HCT116 (cell line): ENCODE measurements at regions not wholly inside any gene's neighbourhood (a gene's known extent, or its start where the extent isn't known, plus 50 kb on each side); places are given as distances from the start of the nearest gene placed in this dataset.

Experiments
- ATAC-seq: fragments of 200-7000 bp; cut with Tn5 transposase; 2 replicates; pipeline ENCODE4 v1.9.1; 2020; ENCODE audit warnings: mild to moderate bottlenecking, moderate library complexity
- BruUV-seq: library from RNA; stranded (reverse); fragments of 400-500 nt; replicated peaks from 2 replicates; lab custom pipeline; 2021; lab: Mats Ljungman, UMichigan
- CTCF ChIA-PET: fragments of 300-600 bp; sonication (Branson Sonifier 250); formaldehyde crosslinking; loops from one replicate; lab custom pipeline; 2021; ENCODE audit warnings: antibody characterized with exemption; lab: Charles Lee
- POLR2A ChIA-PET: fragments of 300-600, 350-600 bp; sonication (Branson Sonifier 250); formaldehyde crosslinking; loops from one replicate; lab custom pipeline; 2021; ENCODE audit warnings: antibody characterized with exemption; lab: Charles Lee
- RAD21 ChIA-PET, 2 experiments: fragments of 300-600 bp; sonication (Branson Sonifier 250); formaldehyde crosslinking; loops; one replicate each; lab custom pipeline; 2023; ENCODE audit warnings: low total read pairs in 2 of 2; ENCODE audit not compliant: uncharacterized antibody in 2 of 2, unreplicated experiment in 2 of 2, low non-redundant PET in 1 of 2; lab: Charles Lee
- DNase-seq: peaks from one replicate; pipeline ENCODE4 v3.0.0-alpha.2; 2010; ENCODE audit warnings: low read depth, low spot score
- H2AFZ ChIP-seq: fragments of 200-600 bp; shearing (Covaris generic), sonication (generic); 2 replicates; pipeline ENCODE4 v1.6.1; 2017; ENCODE audit warnings: low read depth, mixed run types, mixed read lengths, antibody characterized with exemption, low read length; ENCODE audit not compliant: poor library complexity, severe bottlenecking
- H3K27ac ChIP-seq: 2 replicates; pipeline ENCODE4 v1.5.1; 2012; ENCODE audit warnings: low read depth, low read length
- H3K27me3 ChIP-seq: fragments of 200-600 bp; sonication (generic); 2 replicates; pipeline ENCODE4 v1.6.1; 2016; ENCODE audit warnings: mixed run types, low read length, mixed read lengths; ENCODE audit not compliant: insufficient read depth
- H3K36me3 ChIP-seq, 2 experiments: fragments of 200-500 bp in 1 of 2; fragments of 200-600 bp in 1 of 2; sonication (Bioruptor generic) in 1 of 2; sonication (generic) in 1 of 2; 2 replicates each; pipeline versions ENCODE4 v1.5.1 to v1.6.1; 2014 to 2016; ENCODE audit warnings: low read length in 2 of 2, inconsistent platforms in 1 of 2, mixed read lengths in 1 of 2, mixed run types in 1 of 2; ENCODE audit not compliant: insufficient read depth in 2 of 2, control insufficient read depth in 1 of 2
- H3K4me1 ChIP-seq, 2 experiments: fragments of 200-600 bp in 1 of 2; sonication (generic) in 1 of 2; 2 replicates each; pipeline versions ENCODE4 v1.5.1 to v1.6.1; 2012 to 2017; ENCODE audit warnings: low read length in 2 of 2, inconsistent platforms in 1 of 2, mild to moderate bottlenecking in 1 of 2, mixed read lengths in 1 of 2, mixed run types in 1 of 2, moderate library complexity in 1 of 2; ENCODE audit not compliant: insufficient read depth in 2 of 2, control insufficient read depth in 1 of 2
- H3K4me2 ChIP-seq: fragments of 200-600 bp; sonication (generic); 2 replicates; pipeline ENCODE4 v1.6.1; 2017; ENCODE audit warnings: mixed run types, low read length, mixed read lengths
- H3K4me3 ChIP-seq, 2 experiments: fragments of 200-600 bp in 1 of 2; sonication (generic) in 1 of 2; replicated peaks in 1 of 2; 2 replicates each; pipeline ENCODE4 v1.5.1; 2011 to 2016; ENCODE audit warnings: low read length in 2 of 2, control low read depth in 1 of 2, low read depth in 1 of 2, mild to moderate bottlenecking in 1 of 2, mixed read lengths in 1 of 2, mixed run types in 1 of 2
- H3K79me2 ChIP-seq: fragments of 200-600 bp; sonication (generic); 2 replicates; pipeline ENCODE4 v1.6.1; 2017; ENCODE audit warnings: mild to moderate bottlenecking, mixed run types, low read length, moderate library complexity, mixed read lengths; ENCODE audit not compliant: insufficient read depth
- H3K9ac ChIP-seq: fragments of 200-600 bp; sonication (generic); 2 replicates; pipeline ENCODE4 v1.6.1; 2016; ENCODE audit warnings: low read length, mixed read lengths
- H3K9me2 ChIP-seq: fragments of 200-600 bp; sonication (generic), shearing (Covaris generic); 2 replicates; pipeline ENCODE4 v1.6.1; 2017; ENCODE audit warnings: mixed run types, mild to moderate bottlenecking, moderate library complexity; ENCODE audit not compliant: insufficient read depth
- H3K9me3 ChIP-seq, 2 experiments: fragments of 200-500 bp in 1 of 2; fragments of 200-600 bp in 1 of 2; sonication (Bioruptor generic) in 1 of 2; sonication (generic) in 1 of 2; 2 replicates each; pipeline ENCODE4 v1.6.1; 2014 to 2017; ENCODE audit warnings: low read length in 2 of 2, mixed read lengths in 2 of 2, inconsistent platforms in 1 of 2, low read depth in 1 of 2, mild to moderate bottlenecking in 1 of 2, mixed run types in 1 of 2, moderate library complexity in 1 of 2; ENCODE audit not compliant: control insufficient read depth in 1 of 2, insufficient read depth in 1 of 2
- H4K20me1 ChIP-seq: fragments of 200-600 bp; sonication (generic), shearing (Covaris generic); 2 replicates; pipeline ENCODE4 v1.6.1; 2017; ENCODE audit warnings: mixed run types, mild to moderate bottlenecking, moderate library complexity; ENCODE audit not compliant: insufficient read depth
- ATF3 ChIP-seq: IDR thresholded peaks from 2 replicates; pipeline ENCODE4 v1.6.1; 2012
- CBX3 ChIP-seq: IDR thresholded peaks from 2 replicates; pipeline ENCODE4 v1.6.1; 2012; ENCODE audit warnings: low read depth
- CEBPB ChIP-seq: IDR thresholded peaks from 2 replicates; pipeline ENCODE4 v1.6.1; 2012; ENCODE audit warnings: low read depth
- EGR1 ChIP-seq: IDR thresholded peaks from 2 replicates; pipeline ENCODE4 v1.6.1; 2012; ENCODE audit warnings: low read depth
- EZH2phosphoT487 ChIP-seq: fragments of 200-600 bp; IDR thresholded peaks from 2 replicates; pipeline ENCODE4 v1.6.1; 2018; ENCODE audit warnings: antibody characterized with exemption, borderline replicate concordance
- POLR2AphosphoS5 ChIP-seq: IDR thresholded peaks from 2 replicates; pipeline ENCODE4 v1.6.1; 2011; ENCODE audit warnings: mild to moderate bottlenecking, low read depth, low read length, moderate library complexity
- REST ChIP-seq: IDR thresholded peaks from 2 replicates; pipeline ENCODE4 v1.6.1; 2012; ENCODE audit warnings: low read depth
- SP1 ChIP-seq: IDR thresholded peaks from 2 replicates; pipeline ENCODE4 v1.6.1; 2012; ENCODE audit warnings: low read depth
- TCF7L2 ChIP-seq: IDR thresholded peaks from 2 replicates; pipeline ENCODE4 v1.7.0; 2011; ENCODE audit warnings: borderline replicate concordance, inconsistent platforms; ENCODE audit not compliant: insufficient read depth, insufficient read length; ENCODE audit errors: extremely low read depth
- YY1 ChIP-seq: IDR thresholded peaks from 2 replicates; pipeline ENCODE4 v1.6.1; 2011; ENCODE audit warnings: low read length, low read depth, moderate library complexity, mild to moderate bottlenecking; ENCODE audit not compliant: insufficient replicate concordance; ENCODE audit errors: extremely low read depth
- ZBTB33 ChIP-seq: IDR thresholded peaks from 2 replicates; pipeline ENCODE4 v1.6.1; 2011; ENCODE audit warnings: mild to moderate bottlenecking, low read length, moderate library complexity; ENCODE audit not compliant: insufficient replicate concordance; ENCODE audit errors: extremely low read depth
- ZFX ChIP-seq: fragments of 450-650 bp; IDR thresholded peaks from 2 replicates; pipeline ENCODE4 v1.6.1; 2017
- ZNF274 ChIP-seq: fragments of 200-500 bp; sonication (Bioruptor generic); IDR thresholded peaks from 2 replicates; pipeline ENCODE4 v1.6.1; 2014; ENCODE audit warnings: mild to moderate bottlenecking, low read depth, low read length, inconsistent platforms
- intact Hi-C: fragments of 100-400 bp; cut with micrococcal nuclease; formaldehyde crosslinking; loops from 2 replicates; pipeline ENCODE4 v1.10.0; 2022
- TF ChIP-seq, protein P1 (sequence below), 3 experiments: fragments of 200-600 bp in 1 of 3; sonication (generic) in 1 of 3; IDR thresholded peaks in 2 of 3; conservative IDR thresholded peaks in 1 of 3; 2 replicates each; pipeline ENCODE4 v1.5.1; 2012 to 2017; ENCODE audit warnings: low read depth in 2 of 3, low read length in 2 of 3, antibody characterized with exemption in 1 of 3, borderline replicate concordance in 1 of 3, control low read depth in 1 of 3, mild to moderate bottlenecking in 1 of 3, mixed read lengths in 1 of 3, mixed run types in 1 of 3, moderate library complexity in 1 of 3; ENCODE audit not compliant: insufficient read depth in 1 of 3

GRCh38 chr5:61635271-61635670 is 303.2 kb downstream of the ZSWIM6 start:
- no peaks in the 10 kb centered on the region for H3K27me3 ChIP-seq
- 0 out of 4 replicates have a peak, but pooled peaks cover 0 to 4% of the 10 kb centered on the region in 2 experiments for H3K4me1 ChIP-seq
- BruUV-seq = no TSS peak
- H3K36me3 ChIP-seq = no peaks in the 10 kb centered on the region
- DNase-seq (no peak), ATAC-seq (no peak)
- no peaks in the 10 kb centered on the region for H3K79me2 ChIP-seq
- RAD21 ChIA-PET = no interaction called here
- POLR2A ChIA-PET = no interaction called here
- no peak overlapping the region for H3K27ac ChIP-seq
- CTCF ChIA-PET = no interaction called here
- H3K4me3 ChIP-seq = no peak overlapping the region
- intact Hi-C loops = no loop called here
- H3K9me2 ChIP-seq = no peaks in the 10 kb centered on the region
- TF ChIP-seq EZH2phosphoT487 = no peak
- no peak for TF ChIP-seq ZBTB33
- no peak for TF ChIP-seq CBX3
- no peak for TF ChIP-seq YY1
- TF ChIP-seq ZNF274 = no peak
- TF ChIP-seq REST = no peak
- no peak for TF ChIP-seq EGR1
- TF ChIP-seq, protein P1, sequence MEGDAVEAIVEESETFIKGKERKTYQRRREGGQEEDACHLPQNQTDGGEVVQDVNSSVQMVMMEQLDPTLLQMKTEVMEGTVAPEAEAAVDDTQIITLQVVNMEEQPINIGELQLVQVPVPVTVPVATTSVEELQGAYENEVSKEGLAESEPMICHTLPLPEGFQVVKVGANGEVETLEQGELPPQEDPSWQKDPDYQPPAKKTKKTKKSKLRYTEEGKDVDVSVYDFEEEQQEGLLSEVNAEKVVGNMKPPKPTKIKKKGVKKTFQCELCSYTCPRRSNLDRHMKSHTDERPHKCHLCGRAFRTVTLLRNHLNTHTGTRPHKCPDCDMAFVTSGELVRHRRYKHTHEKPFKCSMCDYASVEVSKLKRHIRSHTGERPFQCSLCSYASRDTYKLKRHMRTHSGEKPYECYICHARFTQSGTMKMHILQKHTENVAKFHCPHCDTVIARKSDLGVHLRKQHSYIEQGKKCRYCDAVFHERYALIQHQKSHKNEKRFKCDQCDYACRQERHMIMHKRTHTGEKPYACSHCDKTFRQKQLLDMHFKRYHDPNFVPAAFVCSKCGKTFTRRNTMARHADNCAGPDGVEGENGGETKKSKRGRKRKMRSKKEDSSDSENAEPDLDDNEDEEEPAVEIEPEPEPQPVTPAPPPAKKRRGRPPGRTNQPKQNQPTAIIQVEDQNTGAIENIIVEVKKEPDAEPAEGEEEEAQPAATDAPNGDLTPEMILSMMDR (IDR thresholded peaks at IDR 0.05 in 2 of 3, conservative IDR thresholded peaks at IDR 0.05 in 1 of 3; ENCODE audit: borderline replicate concordance in 1 of 3, insufficient read depth in 1 of 3, low read depth in 2 of 3, low read length in 2 of 3) = no peak
- no peak for TF ChIP-seq CEBPB
- TF ChIP-seq ATF3 = no peak
- no peak for TF ChIP-seq TCF7L2
- no peak for TF ChIP-seq POLR2AphosphoS5
- TF ChIP-seq ZFX = no peak
- no peak for TF ChIP-seq SP1
- no peak overlapping the region for H3K4me2 ChIP-seq
- H2AFZ ChIP-seq = no peak overlapping the region
- no peak overlapping the region for H3K9ac ChIP-seq
- no peaks in the 10 kb centered on the region for H4K20me1 ChIP-seq
- H3K9me3 ChIP-seq = no peaks in the 10 kb centered on the region
